ENCODE measurements at regions not wholly inside any gene's neighbourhood (a gene's known extent, or its start where the extent isn't known, plus 50 kb on each side); places are given as distances from the start of the nearest gene placed in this dataset.

- Mint-ChIP-seq H3K36me3 (ENCODE audit: low read depth) (no peaks in the 10 kb centered on the region), H3K27me3 (peaks cover 6% of the 10 kb centered on the region), H3K4me3 (no peak overlapping the region), H3K4me1 (no peaks in the 10 kb centered on the region), H3K27ac (no peak overlapping the region)
- ATAC-seq = no peak
- H3K9me3 ChIP-seq (ENCODE audit: control insufficient read depth, low read length, poor library complexity, severe bottlenecking) = no peaks in the 10 kb centered on the region
- no peak for DNase-seq
Measured at GRCh38 chr6:163925839-163926238, 511.3 kb downstream of the QKI start.

- H3K9me3 ChIP-seq (ENCODE audit: control insufficient read depth, low read length, poor library complexity, severe bottlenecking) = no peaks in the 10 kb centered on the region
- Mint-ChIP-seq H3K27me3 (peaks cover 9% of the 10 kb centered on the region), H3K4me3 (no peak overlapping the region), H3K4me1 (no peaks in the 10 kb centered on the region), H3K27ac (no peak overlapping the region), H3K36me3 (ENCODE audit: low read depth) (no peaks in the 10 kb centered on the region)
- ATAC-seq (no peak), DNase-seq (no peak)
Measured at GRCh38 chr6:163923658-163924411, 509.3 kb downstream of the QKI start.

DNA sequence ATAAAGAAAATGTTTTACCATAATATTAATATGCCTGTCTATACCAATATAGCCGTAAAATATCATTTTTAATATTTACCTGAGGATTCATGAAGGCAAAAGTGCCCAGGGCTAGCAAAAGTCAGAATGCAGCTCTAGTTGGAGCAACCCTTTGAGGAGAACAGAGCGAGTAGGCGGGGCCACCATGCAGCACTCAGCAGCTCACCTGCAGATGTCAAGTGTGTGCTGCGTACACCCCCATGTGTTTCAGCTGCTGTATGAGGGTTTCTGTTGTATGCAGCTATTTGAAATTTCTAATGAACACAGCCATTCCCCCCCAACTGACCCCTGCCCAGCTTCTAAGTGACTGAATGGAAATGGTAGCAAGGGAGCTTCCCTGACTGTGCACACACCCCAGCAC lies 508.0 kb downstream of the QKI start:
- peaks cover 14% of the 10 kb centered on the region for H3K27me3 Mint-ChIP-seq
- H3K9me3 ChIP-seq (ENCODE audit: control insufficient read depth, low read length, poor library complexity, severe bottlenecking) = no peaks in the 10 kb centered on the region
- H3K27ac Mint-ChIP-seq = no peak overlapping the region
- no peaks in the 10 kb centered on the region for H3K4me1 Mint-ChIP-seq
- H3K36me3 Mint-ChIP-seq (ENCODE audit: low read depth) = no peaks in the 10 kb centered on the region
- no peak for DNase-seq
- ATAC-seq = no peak
- H3K4me3 Mint-ChIP-seq = no peak overlapping the region

DNA sequence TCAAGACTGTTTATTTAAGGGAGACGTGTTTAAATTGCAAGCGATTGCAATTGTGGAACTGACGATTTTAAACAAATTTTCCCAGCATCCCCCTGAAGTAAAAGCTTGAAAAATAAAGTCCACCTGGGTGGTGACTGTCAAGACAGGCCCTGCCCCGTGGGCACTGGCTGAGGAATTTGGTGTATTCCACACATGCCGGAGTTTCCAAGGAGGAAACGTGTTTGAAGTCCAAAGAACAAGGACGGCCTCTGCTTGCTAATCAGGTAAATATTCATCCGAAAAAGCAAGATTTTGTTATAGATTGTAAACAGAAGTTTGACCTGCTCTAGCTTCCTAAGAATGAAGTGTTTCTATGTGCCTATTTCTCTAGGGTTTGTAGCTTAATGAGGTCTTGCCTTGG lies 505.1 kb downstream of the QKI start:
- no peak overlapping the region for H3K4me3 Mint-ChIP-seq
- DNase-seq = no peak

GRCh38 chr6:163916315-163917081 lies 502.0 kb downstream of the QKI start:
- no peak overlapping the region for H3K4me3 Mint-ChIP-seq

More for the DNA sequence above, 505.1 kb downstream of the QKI start:
- H3K36me3 Mint-ChIP-seq (ENCODE audit: low read depth) = no peaks in the 10 kb centered on the region
- H3K4me1 Mint-ChIP-seq = no peaks in the 10 kb centered on the region
- peaks cover 28% of the 10 kb centered on the region for H3K27me3 Mint-ChIP-seq
- no peak overlapping the region for H3K27ac Mint-ChIP-seq
- ATAC-seq = no peak
- no peaks in the 10 kb centered on the region for H3K9me3 ChIP-seq (ENCODE audit: control insufficient read depth, low read length, poor library complexity, severe bottlenecking)

DNA sequence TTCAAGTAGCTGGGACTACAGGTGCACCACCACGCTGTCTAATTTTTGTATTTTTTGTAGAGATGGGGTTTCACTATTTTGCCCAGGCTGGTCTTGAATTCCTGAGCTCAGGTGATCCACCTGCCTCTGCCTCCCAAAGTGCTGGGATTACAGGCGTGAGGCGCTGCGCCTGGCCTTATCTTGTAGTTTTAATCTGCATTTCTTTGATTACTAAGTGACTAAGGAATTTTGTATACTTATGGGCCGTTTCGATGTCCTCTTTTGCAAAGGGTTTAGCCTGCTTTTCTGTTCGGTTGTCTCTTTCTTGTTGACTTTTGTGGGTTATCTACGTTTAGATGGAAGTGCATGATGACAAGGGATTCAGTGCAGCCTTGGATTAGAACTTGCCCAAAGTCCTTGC lies 500.6 kb downstream of the QKI start:
- Mint-ChIP-seq H3K27ac (no peak overlapping the region), H3K36me3 (ENCODE audit: low read depth) (no peaks in the 10 kb centered on the region), H3K4me3 (no peak overlapping the region), H3K4me1 (no peaks in the 10 kb centered on the region), H3K27me3 (peaks cover 31% of the 10 kb centered on the region)
- no peaks in the 10 kb centered on the region for H3K9me3 ChIP-seq (ENCODE audit: control insufficient read depth, low read length, poor library complexity, severe bottlenecking)
- no peak for ATAC-seq
- no peak for DNase-seq

More at GRCh38 chr6:163916315-163917081, 502.0 kb downstream of the QKI start:
- Mint-ChIP-seq H3K4me1 (no peaks in the 10 kb centered on the region), H3K27ac (no peak overlapping the region), H3K27me3 (peaks cover 22% of the 10 kb centered on the region), H3K36me3 (ENCODE audit: low read depth) (no peaks in the 10 kb centered on the region)
- no peak for DNase-seq
- ATAC-seq = no peak
- no peaks in the 10 kb centered on the region for H3K9me3 ChIP-seq (ENCODE audit: control insufficient read depth, low read length, poor library complexity, severe bottlenecking)

GRCh38 chr6:163913045-163913444 lies 498.5 kb downstream of the QKI start:
- ATAC-seq = no peak
- peaks cover 24% of the 10 kb centered on the region for H3K27me3 Mint-ChIP-seq

DNA sequence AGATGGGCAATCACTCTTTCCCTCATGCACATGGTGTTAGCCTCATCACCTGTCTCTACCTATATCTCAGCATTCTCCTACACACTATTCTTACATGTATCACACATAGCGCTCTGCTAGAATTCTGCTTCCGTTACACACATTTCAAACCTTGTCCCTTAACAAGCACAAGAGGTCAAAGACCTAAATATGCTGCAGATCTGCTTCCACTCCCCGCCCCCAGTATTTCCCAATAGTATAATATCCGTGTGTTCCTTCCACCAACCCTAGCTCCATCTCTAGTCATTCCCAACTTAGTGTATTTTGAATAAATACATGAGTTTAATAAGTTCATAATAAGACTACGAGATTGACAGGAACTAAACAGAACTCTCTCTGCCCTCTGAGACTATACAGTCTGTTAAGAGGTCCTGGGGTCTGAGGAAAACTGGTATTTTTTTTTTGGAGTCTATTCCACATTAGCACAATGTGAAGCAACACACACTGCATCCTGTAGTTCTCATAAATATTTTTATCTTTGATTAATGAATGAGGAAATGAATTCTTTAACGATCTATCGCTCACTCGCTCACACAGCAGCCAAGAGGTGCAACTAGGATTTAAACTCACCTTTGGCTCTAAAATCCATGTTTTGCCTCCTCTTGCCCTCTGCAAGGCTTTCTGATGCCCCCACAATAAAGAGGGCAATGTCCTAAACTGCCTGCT lies 491.6 kb downstream of the QKI start:
- Mint-ChIP-seq H3K27me3 (peaks cover 9% of the 10 kb centered on the region), H3K27ac (no peak overlapping the region), H3K36me3 (ENCODE audit: low read depth) (no peaks in the 10 kb centered on the region), H3K4me3 (no peak overlapping the region), H3K4me1 (no peaks in the 10 kb centered on the region)
- no peak for ATAC-seq
- no peak for DNase-seq
- H3K9me3 ChIP-seq (ENCODE audit: control insufficient read depth, low read length, poor library complexity, severe bottlenecking) = no peaks in the 10 kb centered on the region

More at GRCh38 chr6:163913045-163913444, 498.5 kb downstream of the QKI start:
- Mint-ChIP-seq H3K4me3 (no peak overlapping the region), H3K27ac (no peak overlapping the region), H3K4me1 (no peaks in the 10 kb centered on the region), H3K36me3 (ENCODE audit: low read depth) (no peaks in the 10 kb centered on the region)
- DNase-seq = no peak
- H3K9me3 ChIP-seq (ENCODE audit: control insufficient read depth, low read length, poor library complexity, severe bottlenecking) = no peaks in the 10 kb centered on the region

DNA sequence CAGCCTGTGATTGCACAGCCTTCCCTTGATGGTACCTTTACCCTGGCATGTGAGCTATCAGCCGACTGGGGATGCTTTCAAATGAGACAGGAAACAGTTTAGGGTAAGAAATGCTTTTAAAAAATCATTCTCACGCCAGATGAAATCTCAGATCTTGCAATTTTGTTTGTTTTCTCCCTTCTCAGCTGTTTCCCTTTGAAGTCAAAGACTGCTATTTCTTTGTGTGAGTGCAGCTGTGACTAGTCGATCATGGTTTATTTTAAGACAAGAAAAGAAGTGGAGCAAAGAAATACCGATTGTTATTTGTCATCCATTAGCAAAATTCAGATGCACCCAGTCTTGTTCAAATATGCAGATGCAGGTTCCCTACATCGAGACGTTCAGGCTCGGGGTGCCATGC lies 489.7 kb downstream of the QKI start:
- H3K27me3 Mint-ChIP-seq = peaks cover 8% of the 10 kb centered on the region
- no peak for DNase-seq
- no peak overlapping the region for H3K4me3 Mint-ChIP-seq
- no peaks in the 10 kb centered on the region for H3K4me1 Mint-ChIP-seq
- H3K36me3 Mint-ChIP-seq (ENCODE audit: low read depth) = no peaks in the 10 kb centered on the region
- H3K27ac Mint-ChIP-seq = no peak overlapping the region
- no peaks in the 10 kb centered on the region for H3K9me3 ChIP-seq (ENCODE audit: control insufficient read depth, low read length, poor library complexity, severe bottlenecking)
- ATAC-seq = no peak

- Mint-ChIP-seq H3K27ac (no peak overlapping the region), H3K4me3 (no peak overlapping the region), H3K36me3 (ENCODE audit: low read depth) (no peaks in the 10 kb centered on the region), H3K27me3 (peaks cover 8% of the 10 kb centered on the region), H3K4me1 (no peaks in the 10 kb centered on the region)
- no peak for ATAC-seq
- DNase-seq = no peak
- H3K9me3 ChIP-seq (ENCODE audit: control insufficient read depth, low read length, poor library complexity, severe bottlenecking) = no peaks in the 10 kb centered on the region
Measured at GRCh38 chr6:163903541-163903940, 489.0 kb downstream of the QKI start.

DNA sequence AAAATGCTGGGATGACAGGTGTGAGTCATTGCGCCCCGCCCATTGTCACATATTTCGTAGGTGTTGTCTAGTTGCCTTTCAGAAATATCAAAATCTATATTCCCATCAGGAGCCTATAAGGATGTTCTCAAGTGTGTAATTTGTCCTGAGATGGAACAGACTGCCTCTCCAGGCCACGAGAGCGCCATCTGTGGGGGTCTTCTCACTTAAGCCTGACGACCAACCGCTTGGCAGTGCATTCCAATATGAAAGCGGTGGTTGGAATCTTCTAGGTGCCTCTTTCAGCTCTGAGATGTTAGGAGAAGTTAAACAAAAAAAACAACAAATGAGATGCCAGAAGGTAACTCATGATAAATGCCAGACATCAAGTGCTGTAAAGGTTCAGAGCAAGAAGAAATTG lies 488.5 kb downstream of the QKI start:
- no peak for DNase-seq
- no peaks in the 10 kb centered on the region for H3K9me3 ChIP-seq (ENCODE audit: control insufficient read depth, low read length, poor library complexity, severe bottlenecking)
- Mint-ChIP-seq H3K27me3 (peaks cover 8% of the 10 kb centered on the region), H3K36me3 (ENCODE audit: low read depth) (no peaks in the 10 kb centered on the region), H3K27ac (no peak overlapping the region), H3K4me3 (no peak overlapping the region), H3K4me1 (no peaks in the 10 kb centered on the region)
- ATAC-seq = no peak

DNA sequence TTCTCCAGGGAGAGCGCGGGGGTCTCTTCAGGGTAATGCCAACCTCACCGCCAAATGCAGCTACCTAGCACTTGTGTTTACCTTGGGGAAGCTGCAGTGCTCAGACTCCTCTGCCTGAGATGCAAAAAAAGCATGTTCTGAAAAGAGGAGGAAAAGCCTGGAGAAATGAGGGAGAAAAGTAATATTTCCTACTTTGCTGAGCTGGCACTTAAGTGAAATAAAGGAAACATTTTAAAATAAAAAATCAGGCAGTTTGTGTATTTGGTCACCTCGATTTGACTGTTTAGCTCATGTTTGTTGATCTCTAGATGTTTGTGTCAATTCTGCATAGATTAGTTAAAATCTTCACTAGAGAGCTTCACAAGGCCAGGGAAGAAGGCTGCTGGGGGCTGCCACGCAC lies 487.2 kb downstream of the QKI start:
- Mint-ChIP-seq H3K27me3 (peaks cover 8% of the 10 kb centered on the region), H3K27ac (no peak overlapping the region), H3K4me1 (no peaks in the 10 kb centered on the region), H3K4me3 (no peak overlapping the region), H3K36me3 (ENCODE audit: low read depth) (no peaks in the 10 kb centered on the region)
- DNase-seq (no peak), ATAC-seq (no peak)
- no peaks in the 10 kb centered on the region for H3K9me3 ChIP-seq (ENCODE audit: control insufficient read depth, low read length, poor library complexity, severe bottlenecking)

GRCh38 chr6:163900570-163900969 lies 486.1 kb downstream of the QKI start:
- Mint-ChIP-seq H3K27ac (no peak overlapping the region), H3K4me1 (no peaks in the 10 kb centered on the region), H3K36me3 (ENCODE audit: low read depth) (no peaks in the 10 kb centered on the region), H3K4me3 (no peak overlapping the region), H3K27me3 (peaks cover 8% of the 10 kb centered on the region)
- no peaks in the 10 kb centered on the region for H3K9me3 ChIP-seq (ENCODE audit: control insufficient read depth, low read length, poor library complexity, severe bottlenecking)
- ATAC-seq (no peak), DNase-seq (no peak)
